ENCODE measurements at regions not wholly inside any gene's neighbourhood (a gene's known extent, or its start where the extent isn't known, plus 50 kb on each side); places are given as distances from the start of the nearest gene placed in this dataset.

DNA sequence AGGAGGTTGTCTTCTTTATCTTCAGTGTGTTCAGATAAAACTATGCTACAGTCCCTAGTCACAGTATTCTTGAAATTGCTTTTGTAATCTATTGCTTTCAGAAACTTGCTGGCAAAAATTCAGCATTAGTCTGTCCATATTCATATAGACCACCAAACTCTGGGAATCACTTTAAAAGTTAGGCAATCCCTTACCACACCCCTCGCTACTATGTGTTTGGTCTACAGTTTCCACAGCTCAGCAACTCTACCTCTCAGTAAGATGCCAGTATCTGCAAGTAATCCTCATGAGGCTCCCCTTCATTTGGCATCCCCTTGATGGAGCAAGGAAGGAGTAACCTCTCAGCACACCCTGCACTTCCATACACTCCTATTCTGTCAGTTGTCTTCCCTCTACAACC is 1706.6 kb upstream of the CELF4 start:
- TF ChIP-seq, protein P1, sequence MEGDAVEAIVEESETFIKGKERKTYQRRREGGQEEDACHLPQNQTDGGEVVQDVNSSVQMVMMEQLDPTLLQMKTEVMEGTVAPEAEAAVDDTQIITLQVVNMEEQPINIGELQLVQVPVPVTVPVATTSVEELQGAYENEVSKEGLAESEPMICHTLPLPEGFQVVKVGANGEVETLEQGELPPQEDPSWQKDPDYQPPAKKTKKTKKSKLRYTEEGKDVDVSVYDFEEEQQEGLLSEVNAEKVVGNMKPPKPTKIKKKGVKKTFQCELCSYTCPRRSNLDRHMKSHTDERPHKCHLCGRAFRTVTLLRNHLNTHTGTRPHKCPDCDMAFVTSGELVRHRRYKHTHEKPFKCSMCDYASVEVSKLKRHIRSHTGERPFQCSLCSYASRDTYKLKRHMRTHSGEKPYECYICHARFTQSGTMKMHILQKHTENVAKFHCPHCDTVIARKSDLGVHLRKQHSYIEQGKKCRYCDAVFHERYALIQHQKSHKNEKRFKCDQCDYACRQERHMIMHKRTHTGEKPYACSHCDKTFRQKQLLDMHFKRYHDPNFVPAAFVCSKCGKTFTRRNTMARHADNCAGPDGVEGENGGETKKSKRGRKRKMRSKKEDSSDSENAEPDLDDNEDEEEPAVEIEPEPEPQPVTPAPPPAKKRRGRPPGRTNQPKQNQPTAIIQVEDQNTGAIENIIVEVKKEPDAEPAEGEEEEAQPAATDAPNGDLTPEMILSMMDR (IDR thresholded peaks at IDR 0.05), result no peak
- TF ChIP-seq POLR2A (IDR thresholded peaks at IDR 0.05) (no peak), EP300 (IDR thresholded peaks at IDR 0.05; ENCODE audit: low read depth) (no peak)
